B cell (primary cell): ENCODE measurements at regions not wholly inside any gene's neighbourhood (a gene's known extent, or its start where the extent isn't known, plus 50 kb on each side); places are given as distances from the start of the nearest gene placed in this dataset.

Experiments
- CTCF ChIP-seq: fragments of 200-600 bp; IDR thresholded peaks from one replicate; pipeline ENCODE4 v1.8.0; 2022; ENCODE audit warnings: antibody characterized with exemption, mild to moderate bottlenecking
- EZH2 ChIP-seq: IDR thresholded peaks from 2 replicates; pipeline ENCODE4 v1.6.1; 2012; ENCODE audit warnings: borderline replicate concordance, low read depth, mild to moderate bottlenecking, moderate library complexity, low read length; ENCODE audit not compliant: insufficient read depth, poor library complexity, severe bottlenecking

- TF ChIP-seq CTCF (no peak), EZH2 (no peak)
These were observed 673.4 kb downstream of the TRIML1 start for GRCh38 chr4:188812644-188813043.
